ENCODE measurements at regions not wholly inside any gene's neighbourhood (a gene's known extent, or its start where the extent isn't known, plus 50 kb on each side); places are given as distances from the start of the nearest gene placed in this dataset.
"Not testable (repeated sequence)": the region's sequence is repeated elsewhere in the genome, so short reads cannot be mapped to it uniquely, and the experiment has no call there.

DNA sequence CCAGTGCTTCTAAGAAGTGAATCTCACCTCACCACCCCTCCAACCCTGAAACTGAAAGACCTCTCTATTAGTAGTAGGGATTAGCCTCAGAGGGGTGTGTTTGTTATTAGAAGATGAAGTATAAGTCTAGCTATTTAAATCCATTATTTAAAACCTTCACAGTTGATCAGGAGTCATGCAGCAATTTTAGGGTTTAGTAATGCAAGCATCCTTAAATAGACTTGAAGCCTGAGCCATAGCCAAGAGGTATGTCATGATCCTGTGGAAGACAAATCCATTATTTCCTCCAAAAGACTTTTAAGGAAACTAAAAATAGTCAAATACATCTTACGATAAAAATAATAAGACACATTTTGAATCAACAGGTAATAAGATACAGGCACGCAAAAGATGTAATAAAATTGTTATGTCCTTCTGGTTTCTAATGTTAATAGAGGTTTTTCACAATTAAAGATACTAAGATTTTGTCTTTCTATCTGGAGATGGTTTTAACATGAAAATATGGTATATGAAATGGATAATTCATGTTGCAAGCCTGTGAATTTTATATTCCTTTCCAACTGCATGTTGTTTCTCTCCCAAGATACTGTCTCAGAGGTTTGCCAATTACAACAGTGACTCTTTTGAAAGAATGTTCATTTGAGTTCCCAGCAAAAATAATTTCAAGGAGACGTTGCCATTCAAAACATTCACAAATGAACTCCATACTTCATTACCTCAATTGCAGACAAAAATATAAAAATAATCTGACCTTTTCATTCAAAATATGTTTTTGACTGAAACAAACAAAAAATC lies 68.0 kb downstream of the LUZP4 start:
- in situ Hi-C loops (cut with HindIII; ENCODE audit: low sequenced_read_pairs) = no loop called here
- no peak for DNase-seq (ENCODE audit: low spot score)

DNA sequence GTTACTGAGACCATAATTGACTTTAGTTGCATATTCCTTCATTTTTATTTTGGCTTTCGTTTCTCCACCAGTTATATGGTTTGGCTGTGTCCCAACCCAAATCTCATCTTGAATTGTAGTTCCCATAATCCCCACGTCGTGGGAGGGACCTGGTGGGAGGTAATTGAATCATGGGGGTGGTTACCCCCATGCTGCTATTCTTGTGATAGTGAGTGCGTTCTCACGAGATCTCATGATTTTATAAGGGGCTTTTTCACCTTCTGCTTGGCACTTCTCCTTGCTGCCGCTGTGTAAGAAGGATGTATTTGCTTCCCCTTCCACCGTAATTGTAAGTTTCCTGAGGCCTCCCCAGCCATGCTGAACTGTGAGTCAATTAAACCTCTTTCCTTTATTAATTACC lies 70.0 kb downstream of the LUZP4 start:
- DNase-seq (ENCODE audit: low spot score); in situ Hi-C loops (cut with HindIII; ENCODE audit: low sequenced_read_pairs): not testable (repeated sequence)

GRCh38 chrX:115360220-115360781 lies 70.8 kb downstream of the LUZP4 start:
- no peak for DNase-seq (ENCODE audit: low spot score)
- in situ Hi-C loops (cut with HindIII; ENCODE audit: low sequenced_read_pairs) = no loop called here

DNA sequence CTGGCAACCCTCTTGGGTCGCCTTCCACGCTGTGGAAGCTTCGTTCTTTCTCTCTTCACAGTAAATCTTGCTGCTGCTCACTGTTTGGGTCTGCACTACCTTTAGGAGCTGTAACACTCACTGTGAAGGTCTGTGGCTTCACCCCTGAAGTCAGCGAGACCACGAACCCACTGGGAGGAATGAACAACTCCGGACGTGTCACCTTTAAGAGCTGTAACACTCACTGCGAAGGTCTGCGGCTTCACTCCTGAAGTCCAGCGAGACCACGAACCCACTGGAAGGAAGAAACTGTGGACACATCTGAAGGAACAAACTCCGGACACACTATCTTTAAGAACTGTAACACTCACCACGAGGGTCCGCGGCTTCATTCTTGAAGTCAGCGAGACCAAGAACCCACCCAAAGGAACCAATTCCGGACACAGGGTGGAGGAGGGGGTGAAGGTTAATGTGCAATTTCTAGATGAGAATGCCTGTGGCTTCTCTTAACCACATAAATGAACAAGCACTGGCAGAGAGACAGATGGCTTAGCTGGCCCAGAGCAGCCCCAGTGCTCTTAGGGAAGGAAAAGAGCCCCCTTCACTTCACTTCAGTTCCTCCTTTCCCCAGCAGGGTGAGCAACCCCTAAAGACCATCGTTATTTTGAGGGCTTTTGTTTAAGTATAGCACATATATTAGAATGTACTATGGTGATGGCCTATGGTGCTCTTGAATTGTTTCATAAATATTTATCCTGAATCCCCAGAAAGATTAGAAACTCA lies 73.0 kb downstream of the LUZP4 start:
- no peak for DNase-seq (ENCODE audit: low spot score)
- in situ Hi-C loops (cut with HindIII; ENCODE audit: low sequenced_read_pairs) = no loop called here

GRCh38 chrX:115363372-115363771 lies 73.9 kb downstream of the LUZP4 start:
- DNase-seq (ENCODE audit: low spot score) = no peak
- in situ Hi-C loops (cut with HindIII; ENCODE audit: low sequenced_read_pairs) = no loop called here

GRCh38 chrX:115363897-115364296 lies 74.4 kb downstream of the LUZP4 start:
- in situ Hi-C loops (cut with HindIII; ENCODE audit: low sequenced_read_pairs) = no loop called here
- DNase-seq (ENCODE audit: low spot score) = no peak

DNA sequence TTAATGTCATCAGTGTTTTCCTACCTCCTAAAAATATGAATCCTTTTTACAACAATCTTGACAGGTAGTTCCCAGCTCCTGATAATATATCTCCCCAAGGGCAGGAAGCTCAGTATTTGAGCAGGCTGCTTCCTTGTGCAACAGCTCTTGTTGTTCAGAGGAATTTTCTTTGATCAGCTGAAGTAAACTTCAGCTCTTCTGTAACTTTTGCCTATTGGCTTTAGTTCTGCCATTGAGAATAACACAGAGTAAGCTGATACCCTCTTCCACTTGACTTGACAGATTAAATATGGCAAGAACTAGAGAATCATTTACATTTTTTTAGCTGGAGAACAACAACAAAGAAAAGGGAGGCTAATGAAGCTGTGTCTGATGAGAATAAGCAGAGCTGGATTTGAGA lies 75.2 kb downstream of the LUZP4 start:
- in situ Hi-C loops (cut with HindIII; ENCODE audit: low sequenced_read_pairs) = no loop called here
- DNase-seq (ENCODE audit: low spot score) = no peak

DNA sequence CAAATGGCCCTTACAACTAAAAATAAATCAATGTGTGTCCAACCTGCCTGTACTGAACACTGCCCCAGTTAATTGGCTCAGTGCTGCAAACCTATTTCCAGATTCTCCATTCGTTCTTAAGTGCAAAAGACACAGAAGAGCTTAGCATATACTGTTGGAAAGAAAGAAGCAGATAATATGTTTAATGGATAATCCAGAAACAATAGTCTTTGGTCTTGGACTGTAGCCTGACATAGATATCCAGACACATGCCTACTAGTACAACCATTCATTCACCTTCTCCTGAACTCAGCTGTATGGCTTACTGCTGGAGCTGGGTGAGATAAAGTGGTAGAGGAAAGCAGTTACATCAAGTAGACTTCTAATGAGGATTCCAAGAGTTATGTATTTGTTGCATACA lies 77.0 kb downstream of the LUZP4 start:
- DNase-seq (ENCODE audit: low spot score) = no peak
- in situ Hi-C loops (cut with HindIII; ENCODE audit: low sequenced_read_pairs) = no loop called here

DNA sequence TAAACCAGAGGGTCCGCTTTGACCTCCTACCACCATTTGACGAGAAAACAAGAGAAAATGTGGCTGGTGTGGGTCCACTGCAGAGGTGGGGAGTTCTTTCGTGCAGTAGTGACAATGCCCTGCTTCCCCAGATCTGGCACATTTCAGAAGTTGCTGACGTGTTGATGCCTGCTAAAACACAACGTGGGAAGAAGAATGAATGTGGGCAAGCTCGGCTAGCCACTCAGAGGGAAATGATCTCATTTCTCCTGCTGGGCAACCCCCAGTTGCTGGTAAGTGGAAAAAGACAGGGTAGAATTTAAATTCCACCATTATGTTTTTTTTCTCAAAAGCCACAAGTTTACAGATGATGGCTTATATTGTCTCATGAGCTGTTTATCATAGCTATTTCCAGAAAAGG lies 77.9 kb downstream of the LUZP4 start:
- in situ Hi-C loops (cut with HindIII; ENCODE audit: low sequenced_read_pairs) = no loop called here
- no peak for DNase-seq (ENCODE audit: low spot score)

GRCh38 chrX:115367951-115368350 lies 78.4 kb downstream of the LUZP4 start:
- DNase-seq (ENCODE audit: low spot score) = no peak
- in situ Hi-C loops (cut with HindIII; ENCODE audit: low sequenced_read_pairs) = no loop called here

- DNase-seq (ENCODE audit: low spot score) = no peak
- in situ Hi-C loops (cut with HindIII; ENCODE audit: low sequenced_read_pairs) = no loop called here
These were observed 79.4 kb downstream of the LUZP4 start for GRCh38 chrX:115368876-115369275.

- in situ Hi-C loops (cut with HindIII; ENCODE audit: low sequenced_read_pairs) = no loop called here
- no peak for DNase-seq (ENCODE audit: low spot score)
These were observed 82.6 kb downstream of the LUZP4 start for GRCh38 chrX:115372152-115372551.

DNA sequence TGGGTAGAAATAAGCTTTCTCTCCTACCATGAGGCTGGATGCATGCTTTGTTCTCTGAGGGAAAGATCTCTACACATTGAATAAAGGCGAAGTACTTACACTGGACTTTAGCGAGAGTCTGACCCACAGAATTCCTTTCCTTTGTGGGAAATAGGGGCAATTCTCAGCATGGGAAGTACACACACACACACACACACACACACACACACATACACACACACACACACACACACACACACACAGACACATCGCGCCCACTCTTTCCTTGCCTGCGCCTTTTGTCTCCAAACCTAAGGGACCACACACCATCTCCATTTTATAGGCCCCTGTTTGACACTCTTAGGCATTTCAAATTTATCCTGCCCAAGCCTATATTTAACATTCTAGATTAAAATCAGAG lies 83.8 kb downstream of the LUZP4 start:
- in situ Hi-C loops (cut with HindIII; ENCODE audit: low sequenced_read_pairs) = no loop called here
- DNase-seq (ENCODE audit: low spot score) = no peak

GRCh38 chrX:115378471-115378870 lies 89.0 kb downstream of the LUZP4 start:
- no peak for DNase-seq (ENCODE audit: low spot score)
- in situ Hi-C loops (cut with HindIII; ENCODE audit: low sequenced_read_pairs) = no loop called here

DNA sequence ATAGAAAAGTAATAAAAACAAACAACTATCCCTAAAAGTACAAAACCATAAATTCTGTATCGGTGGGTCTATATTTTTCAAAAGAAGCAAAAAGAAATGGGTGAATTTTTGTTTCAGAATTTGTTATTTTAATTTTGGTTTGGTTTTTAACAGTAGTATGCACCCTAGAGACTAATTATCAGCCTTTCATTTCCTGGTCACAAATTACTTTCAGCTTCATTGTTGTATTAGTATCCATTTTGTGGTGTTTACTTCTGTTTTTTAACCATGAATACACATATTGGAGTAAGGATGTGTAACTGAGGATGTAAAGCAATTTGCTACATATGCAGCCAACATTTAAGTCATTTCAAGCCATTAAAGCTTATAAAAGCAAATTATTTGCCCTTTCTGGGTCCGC lies 97.8 kb downstream of the LUZP4 start:
- in situ Hi-C loops (cut with HindIII; ENCODE audit: low sequenced_read_pairs) = no loop called here
- no peak for DNase-seq (ENCODE audit: low spot score)

GRCh38 chrX:115388879-115389278 lies 99.4 kb downstream of the LUZP4 start:
- no peak for DNase-seq (ENCODE audit: low spot score)
- in situ Hi-C loops (cut with HindIII; ENCODE audit: low sequenced_read_pairs) = no loop called here

- in situ Hi-C loops (cut with HindIII; ENCODE audit: low sequenced_read_pairs) = no loop called here
- no peak for DNase-seq (ENCODE audit: low spot score)
These were observed 100.6 kb downstream of the LUZP4 start for GRCh38 chrX:115390078-115390477.

DNA sequence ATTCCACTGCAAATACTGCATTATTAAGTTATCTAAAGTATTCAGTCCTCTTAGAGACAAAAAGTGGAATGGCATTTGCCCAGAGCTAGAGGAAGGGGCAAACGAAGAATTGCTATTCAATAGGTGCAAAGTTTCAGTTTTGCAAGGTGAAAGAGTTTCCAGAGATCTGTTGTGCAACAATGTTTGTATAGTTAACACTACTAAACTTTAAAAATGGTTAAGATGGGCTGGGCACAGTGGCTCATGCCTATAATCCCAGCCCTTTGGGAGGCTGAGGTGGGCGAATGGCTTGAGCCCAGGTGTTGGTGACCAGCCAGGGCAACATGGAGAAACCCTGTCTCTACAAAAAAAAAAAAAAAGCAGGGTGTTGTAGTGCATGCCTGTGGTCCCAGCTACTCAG lies 102.5 kb downstream of the LUZP4 start:
- in situ Hi-C loops (cut with HindIII; ENCODE audit: low sequenced_read_pairs) = no loop called here
- DNase-seq (ENCODE audit: low spot score) = no peak

- no peak for DNase-seq (ENCODE audit: low spot score)
- in situ Hi-C loops (cut with HindIII; ENCODE audit: low sequenced_read_pairs) = no loop called here
These were observed 103.4 kb downstream of the LUZP4 start for GRCh38 chrX:115392871-115393270.

GRCh38 chrX:115393271-115393670 lies 103.8 kb downstream of the LUZP4 start:
- in situ Hi-C loops (cut with HindIII; ENCODE audit: low sequenced_read_pairs) = no loop called here
- no peak for DNase-seq (ENCODE audit: low spot score)
